NCI-H1048 (cell line): ENCODE measurements at regions not wholly inside any gene's neighbourhood (a gene's known extent, or its start where the extent isn't known, plus 50 kb on each side); places are given as distances from the start of the nearest gene placed in this dataset.

Experiments
- DNase-seq: peaks from one replicate; lab custom pipeline; 2025; lab: John Stamatoyannopoulos, UW

GRCh38 chr14:65934070-65934435, 521.5 kb downstream of the FUT8 start:
- no peak for DNase-seq

GRCh38 chr14:65936342-65936975, 523.9 kb downstream of the FUT8 start:
- no peak for DNase-seq

- no peak for DNase-seq
These were observed 524.8 kb downstream of the FUT8 start for GRCh38 chr14:65937079-65937959.

GRCh38 chr14:65937960-65938316, 525.4 kb downstream of the FUT8 start:
- DNase-seq: no peak

GRCh38 chr14:65938738-65939137, 526.2 kb downstream of the FUT8 start:
- no peak for DNase-seq

GRCh38 chr14:65939184-65939583, 526.7 kb downstream of the FUT8 start:
- DNase-seq: no peak

GRCh38 chr14:65940056-65940735, 527.7 kb downstream of the FUT8 start:
- no peak for DNase-seq

- DNase-seq: no peak
These were observed 528.6 kb downstream of the FUT8 start for GRCh38 chr14:65941091-65941490.

GRCh38 chr14:65943150-65943549, 530.6 kb downstream of the FUT8 start:
- DNase-seq: no peak

- DNase-seq: no peak
These were observed 531.4 kb downstream of the FUT8 start for GRCh38 chr14:65943916-65944410.

- no peak for DNase-seq
These were observed 532.8 kb downstream of the FUT8 start for GRCh38 chr14:65945327-65945726.

- no peak for DNase-seq
These were observed 534.0 kb downstream of the FUT8 start for GRCh38 chr14:65946494-65946893.

GRCh38 chr14:65948302-65948701, 535.8 kb downstream of the FUT8 start:
- DNase-seq: no peak

GRCh38 chr14:65949711-65950516, 536.3 kb upstream of the CCDC196 start:
- DNase-seq: no peak

GRCh38 chr14:65954942-65955341, 531.2 kb upstream of the CCDC196 start:
- no peak for DNase-seq

- no peak for DNase-seq
These were observed 528.5 kb upstream of the CCDC196 start for GRCh38 chr14:65957631-65958205.

GRCh38 chr14:65958664-65959562, 527.3 kb upstream of the CCDC196 start:
- DNase-seq: no peak

GRCh38 chr14:65959563-65960024, 526.6 kb upstream of the CCDC196 start:
- DNase-seq: no peak

GRCh38 chr14:65961004-65961403, 525.2 kb upstream of the CCDC196 start:
- no peak for DNase-seq

GRCh38 chr14:65962952-65963351, 523.2 kb upstream of the CCDC196 start:
- no peak for DNase-seq
